Adrenal gland (tissue), 5 donors: ENCODE measurements at regions not wholly inside any gene's neighbourhood (a gene's known extent, or its start where the extent isn't known, plus 50 kb on each side); places are given as distances from the start of the nearest gene placed in this dataset.

Experiments
- POLR2A ChIP-seq, 2 donors: fragments of 450-650 bp; IDR thresholded peaks; one replicate each; pipeline ENCODE4 v1.6.1; 2017; ENCODE audit warnings: antibody characterized with exemption in 2 of 2, mild to moderate bottlenecking in 2 of 2, moderate library complexity in 1 of 2
- TF ChIP-seq, protein P1 (sequence below), 6 experiments: fragments of 450-650 bp in 4 of 6; fragments of 200-600 bp in 2 of 6; sonication (generic) in 1 of 6; IDR thresholded peaks; 1 replicate in 5 of 6; 2 replicates in 1 of 6; pipeline versions ENCODE4 v1.5.1 to v1.8.0; 2016 to 2021; ENCODE audit warnings: antibody characterized with exemption in 6 of 6, mild to moderate bottlenecking in 2 of 6, moderate library complexity in 1 of 6
- donor health status: DM: no; HTN: no; CAD: no.

DNA sequence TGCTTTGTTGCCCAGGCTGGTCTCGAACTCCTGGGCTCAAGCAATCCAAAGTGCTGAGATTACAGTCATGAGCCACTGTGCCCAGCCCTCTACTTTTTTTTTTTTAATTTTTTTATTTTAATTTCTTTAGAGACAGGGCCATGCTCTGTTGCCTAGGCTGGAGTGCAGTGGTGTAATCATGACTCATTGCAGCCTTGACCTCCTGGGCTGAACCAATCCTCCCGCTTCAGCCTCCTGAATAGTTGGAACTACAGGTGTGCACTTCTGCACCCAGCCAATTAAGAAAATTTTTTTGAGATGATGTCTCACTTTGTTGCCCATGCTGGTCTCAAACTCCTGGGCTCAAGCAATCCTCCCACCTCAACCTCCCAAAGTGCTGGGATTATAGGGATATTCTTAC, 528.6 kb downstream of the GATA3 start:
- TF ChIP-seq, protein P1, sequence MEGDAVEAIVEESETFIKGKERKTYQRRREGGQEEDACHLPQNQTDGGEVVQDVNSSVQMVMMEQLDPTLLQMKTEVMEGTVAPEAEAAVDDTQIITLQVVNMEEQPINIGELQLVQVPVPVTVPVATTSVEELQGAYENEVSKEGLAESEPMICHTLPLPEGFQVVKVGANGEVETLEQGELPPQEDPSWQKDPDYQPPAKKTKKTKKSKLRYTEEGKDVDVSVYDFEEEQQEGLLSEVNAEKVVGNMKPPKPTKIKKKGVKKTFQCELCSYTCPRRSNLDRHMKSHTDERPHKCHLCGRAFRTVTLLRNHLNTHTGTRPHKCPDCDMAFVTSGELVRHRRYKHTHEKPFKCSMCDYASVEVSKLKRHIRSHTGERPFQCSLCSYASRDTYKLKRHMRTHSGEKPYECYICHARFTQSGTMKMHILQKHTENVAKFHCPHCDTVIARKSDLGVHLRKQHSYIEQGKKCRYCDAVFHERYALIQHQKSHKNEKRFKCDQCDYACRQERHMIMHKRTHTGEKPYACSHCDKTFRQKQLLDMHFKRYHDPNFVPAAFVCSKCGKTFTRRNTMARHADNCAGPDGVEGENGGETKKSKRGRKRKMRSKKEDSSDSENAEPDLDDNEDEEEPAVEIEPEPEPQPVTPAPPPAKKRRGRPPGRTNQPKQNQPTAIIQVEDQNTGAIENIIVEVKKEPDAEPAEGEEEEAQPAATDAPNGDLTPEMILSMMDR (IDR thresholded peaks at IDR 0.05): no peak
- no peak for TF ChIP-seq POLR2A (IDR thresholded peaks at IDR 0.05)
